ENCODE measurements at regions not wholly inside any gene's neighbourhood (a gene's known extent, or its start where the extent isn't known, plus 50 kb on each side); places are given as distances from the start of the nearest gene placed in this dataset.

DNA sequence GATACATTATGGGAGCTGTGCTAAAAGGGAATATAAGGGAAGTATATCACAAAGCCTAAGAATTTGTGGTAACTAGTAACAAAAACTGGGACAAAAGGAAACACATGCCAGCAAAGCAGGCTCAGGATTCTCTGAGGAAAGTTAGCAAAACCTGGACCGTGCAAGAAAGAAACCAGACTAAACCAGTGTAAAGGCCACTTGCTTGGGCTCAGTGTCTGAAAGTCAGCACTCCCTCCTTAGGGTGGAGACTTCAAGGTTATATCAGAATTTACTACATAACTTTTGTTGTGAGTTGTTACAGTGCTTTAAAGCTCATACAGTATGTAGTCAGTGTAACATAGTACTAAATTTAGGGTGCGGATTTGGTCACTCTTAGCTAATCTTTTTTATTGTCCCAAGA, 269.9 kb upstream of the GADL1 start:
- TF ChIP-seq, protein P1, sequence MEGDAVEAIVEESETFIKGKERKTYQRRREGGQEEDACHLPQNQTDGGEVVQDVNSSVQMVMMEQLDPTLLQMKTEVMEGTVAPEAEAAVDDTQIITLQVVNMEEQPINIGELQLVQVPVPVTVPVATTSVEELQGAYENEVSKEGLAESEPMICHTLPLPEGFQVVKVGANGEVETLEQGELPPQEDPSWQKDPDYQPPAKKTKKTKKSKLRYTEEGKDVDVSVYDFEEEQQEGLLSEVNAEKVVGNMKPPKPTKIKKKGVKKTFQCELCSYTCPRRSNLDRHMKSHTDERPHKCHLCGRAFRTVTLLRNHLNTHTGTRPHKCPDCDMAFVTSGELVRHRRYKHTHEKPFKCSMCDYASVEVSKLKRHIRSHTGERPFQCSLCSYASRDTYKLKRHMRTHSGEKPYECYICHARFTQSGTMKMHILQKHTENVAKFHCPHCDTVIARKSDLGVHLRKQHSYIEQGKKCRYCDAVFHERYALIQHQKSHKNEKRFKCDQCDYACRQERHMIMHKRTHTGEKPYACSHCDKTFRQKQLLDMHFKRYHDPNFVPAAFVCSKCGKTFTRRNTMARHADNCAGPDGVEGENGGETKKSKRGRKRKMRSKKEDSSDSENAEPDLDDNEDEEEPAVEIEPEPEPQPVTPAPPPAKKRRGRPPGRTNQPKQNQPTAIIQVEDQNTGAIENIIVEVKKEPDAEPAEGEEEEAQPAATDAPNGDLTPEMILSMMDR (IDR thresholded peaks at IDR 0.05; ENCODE audit: insufficient read depth, low read depth, low read length), result no peak
- no peak for TF ChIP-seq EZH2 (IDR thresholded peaks at IDR 0.05; ENCODE audit: insufficient read depth, low read length)
